Tibial artery (tissue), 4 donors: ENCODE measurements at regions not wholly inside any gene's neighbourhood (a gene's known extent, or its start where the extent isn't known, plus 50 kb on each side); places are given as distances from the start of the nearest gene placed in this dataset.
A peak's percentile ranks its signal among the peaks of the same experiment; 100 is the strongest.

ENCODE experiments used
- DNase-seq, 2 donors: peaks; one replicate each; pipeline ENCODE4 v3.0.0-alpha.2; 2019
- H3K27ac ChIP-seq, 2 donors: fragments of 200-600 bp; sonication (generic) in 1 of 2; 1 replicate in 1 of 2; 2 replicates in 1 of 2; pipeline ENCODE4 v1.5.1; 2018 to 2019; ENCODE audit warnings: mild to moderate bottlenecking in 1 of 2
- H3K27me3 ChIP-seq, 2 donors: fragments of 200-600 bp; sonication (generic) in 1 of 2; one replicate each; pipeline versions ENCODE4 v1.5.1 to v1.6.0; 2016 to 2019
- H3K36me3 ChIP-seq, 3 donors: fragments of 200-600 bp; sonication (generic) in 2 of 3; one replicate each; pipeline ENCODE4 v1.5.1; 2016 to 2019; ENCODE audit warnings: mild to moderate bottlenecking in 2 of 3
- H3K4me1 ChIP-seq, 4 donors: fragments of 200-600 bp; sonication (generic) in 2 of 4; 1 replicate in 3 of 4; 2 replicates in 1 of 4; pipeline ENCODE4 v1.5.1; 2016 to 2019
- H3K4me3 ChIP-seq, 2 donors: fragments of 200-600 bp; sonication (generic) in 1 of 2; 1 replicate in 1 of 2; 2 replicates in 1 of 2; pipeline ENCODE4 v1.5.1; 2018 to 2019; ENCODE audit warnings: mild to moderate bottlenecking in 2 of 2
- H3K9me3 ChIP-seq, 3 donors: fragments of 200-600 bp; sonication (generic) in 1 of 3; one replicate each; pipeline ENCODE4 v1.5.1; 2016 to 2019
- CTCF ChIP-seq, 2 experiments: fragments of 200-600 bp in 1 of 2; fragments of 450-650 bp in 1 of 2; IDR thresholded peaks; one replicate each; pipeline ENCODE4 v1.5.1; 2017 to 2019; ENCODE audit warnings: antibody characterized with exemption in 2 of 2, mild to moderate bottlenecking in 1 of 2, moderate library complexity in 1 of 2
- intact Hi-C: fragments of 100-400 bp; cut with DNase I; formaldehyde crosslinking; loops from one replicate; pipeline ENCODE4 v1.15.0; 2023; ENCODE audit warnings: low total_unique reads

DNA sequence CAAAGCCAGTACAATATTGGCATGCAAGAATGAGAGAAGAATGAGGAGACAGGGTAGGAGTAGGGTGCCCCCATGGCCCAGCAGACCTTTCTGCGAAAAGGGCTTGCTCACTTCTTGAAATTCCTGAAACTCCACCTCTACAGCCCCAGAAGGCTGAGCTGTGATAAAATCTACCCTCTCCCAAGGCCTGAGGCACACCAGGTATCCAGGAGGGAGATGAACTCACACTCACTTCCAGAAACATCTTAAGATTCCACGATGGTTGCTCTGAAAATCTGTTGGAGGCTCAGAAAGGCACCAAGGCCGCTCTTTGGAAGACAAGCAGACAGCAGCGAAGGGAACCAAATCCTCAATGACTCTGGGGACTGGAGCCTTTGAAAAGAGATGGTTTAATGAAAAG, 297.5 kb downstream of the UACA start:
- Histone ChIP-seq H3K36me3 (no peaks in the 10 kb centered on the region), H3K4me1 (no peaks in the 10 kb centered on the region), H3K9me3 (no peaks in the 10 kb centered on the region), H3K27me3 (no peaks in the 10 kb centered on the region), H3K4me3 (no peak overlapping the region), H3K27ac (no peak overlapping the region)
- intact Hi-C loops, result loop anchor here (2.0 kb wide), 1 partner anchor 49 kb away; no protein-coding TSS in a partner anchor
- TF ChIP-seq CTCF (IDR thresholded peaks at IDR 0.05), result no peak
- no peak for DNase-seq

- H3K9me3 ChIP-seq, result no peaks in the 10 kb centered on the region
- no peak for TF ChIP-seq CTCF (IDR thresholded peaks at IDR 0.05)
- intact Hi-C loops, result no loop called here
- no peaks in the 10 kb centered on the region for H3K36me3 ChIP-seq
- no peak overlapping the region for H3K27ac ChIP-seq
- DNase-seq, result no peak
- no peaks in the 10 kb centered on the region for H3K27me3 ChIP-seq
- H3K4me3 ChIP-seq, result no peak overlapping the region
- peaks cover 0 to 6% (median 0%) of the 10 kb centered on the region in 4 donors for H3K4me1 ChIP-seq
Observed at GRCh38 chr15:70463453-70463834, 299.9 kb downstream of the UACA start.

GRCh38 chr15:70461992-70462391, 301.4 kb downstream of the UACA start:
- intact Hi-C loops, result no loop called here
- TF ChIP-seq CTCF (IDR thresholded peaks at IDR 0.05), result no peak

DNA sequence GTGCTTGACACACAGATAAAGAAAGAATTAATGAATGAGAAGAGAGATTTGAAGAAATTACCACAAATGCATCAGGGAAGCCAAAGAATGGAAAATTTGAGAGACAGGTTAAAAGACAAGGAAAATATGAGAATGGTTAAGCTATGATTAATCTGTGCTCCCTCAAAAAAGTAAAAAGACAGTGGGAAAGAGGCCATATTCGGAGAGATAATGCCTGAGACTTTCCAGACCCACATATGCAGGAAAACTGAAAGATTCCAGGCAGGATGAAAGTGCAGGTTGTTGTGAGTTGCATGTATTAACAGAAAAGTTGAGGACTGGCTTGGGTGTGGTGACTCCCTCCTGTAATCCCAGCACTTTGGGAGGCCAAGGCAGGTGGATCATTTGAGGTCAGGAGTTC, 302.3 kb downstream of the UACA start:
- peaks cover 0 to 6% (median 0%) of the 10 kb centered on the region in 4 donors for H3K4me1 ChIP-seq
- intact Hi-C loops, result no loop called here
- H3K27me3 ChIP-seq, result no peaks in the 10 kb centered on the region
- TF ChIP-seq CTCF (IDR thresholded peaks at IDR 0.05), result no peak
- H3K36me3 ChIP-seq, result no peaks in the 10 kb centered on the region
- H3K9me3 ChIP-seq, result no peaks in the 10 kb centered on the region
- DNase-seq, result no peak
- no peak overlapping the region for H3K4me3 ChIP-seq
- H3K27ac ChIP-seq, result no peak overlapping the region

More at GRCh38 chr15:70461992-70462391, 301.4 kb downstream of the UACA start:
- H3K27me3 ChIP-seq, result no peaks in the 10 kb centered on the region
- H3K27ac ChIP-seq, result no peak overlapping the region
- H3K4me1 ChIP-seq, result peaks cover 0 to 6% (median 0%) of the 10 kb centered on the region in 4 donors
- H3K9me3 ChIP-seq, result no peaks in the 10 kb centered on the region
- no peak overlapping the region for H3K4me3 ChIP-seq
- DNase-seq, result no peak
- no peaks in the 10 kb centered on the region for H3K36me3 ChIP-seq

- TF ChIP-seq CTCF (IDR thresholded peaks at IDR 0.05), result no peak
- no peak for DNase-seq
- H3K4me3 ChIP-seq, result no peak overlapping the region
- intact Hi-C loops, result no loop called here
- no peaks in the 10 kb centered on the region for H3K9me3 ChIP-seq
- H3K27ac ChIP-seq, result no peak overlapping the region
- H3K36me3 ChIP-seq, result no peaks in the 10 kb centered on the region
- H3K4me1 ChIP-seq, result peaks cover 0 to 6% (median 0%) of the 10 kb centered on the region in 4 donors
- no peaks in the 10 kb centered on the region for H3K27me3 ChIP-seq
Observed at GRCh38 chr15:70459312-70459711, 304.0 kb downstream of the UACA start.

DNA sequence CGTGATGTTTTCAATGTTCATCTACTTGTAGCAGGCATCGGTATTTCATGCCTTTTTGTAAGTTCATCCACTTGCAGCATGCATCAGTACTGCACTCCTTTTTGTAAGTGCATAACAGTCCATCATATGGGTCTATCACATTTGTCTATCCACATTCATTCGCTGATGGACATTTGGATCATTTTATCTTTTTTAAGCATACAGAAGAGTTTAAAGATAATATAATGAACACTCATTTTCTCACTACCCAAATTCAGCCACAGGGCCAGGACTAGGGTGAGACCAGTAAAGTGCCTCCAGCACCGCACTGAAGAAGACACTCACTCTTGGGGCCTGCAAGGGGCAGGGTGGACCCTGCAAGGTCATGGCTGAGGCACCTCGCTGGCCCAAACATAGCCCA, 309.6 kb downstream of the UACA start:
- peak in 1 of 2 donors; percentile 15 for DNase-seq
- Histone ChIP-seq H3K9me3 (no peaks in the 10 kb centered on the region), H3K27me3 (peaks cover 0 to 8% of the 10 kb centered on the region in 2 donors), H3K4me3 (no peak overlapping the region), H3K4me1 (no peaks in the 10 kb centered on the region), H3K27ac (no peak overlapping the region), H3K36me3 (no peaks in the 10 kb centered on the region)
- intact Hi-C loops, result no loop called here
- TF ChIP-seq CTCF (IDR thresholded peaks at IDR 0.05), result no peak
